ENCODE measurements at regions not wholly inside any gene's neighbourhood (a gene's known extent, or its start where the extent isn't known, plus 50 kb on each side); places are given as distances from the start of the nearest gene placed in this dataset.

GRCh38 chr3:178439504-178439903, 96.7 kb upstream of the KCNMB2 start:
- Histone ChIP-seq H3K4me1 (peaks cover 0 to 8% (median 0%) of the 10 kb centered on the region in 3 donors), H3K9me3 (no peaks in the 10 kb centered on the region), H3K36me3 (no peaks in the 10 kb centered on the region), H3K4me3 (no peak overlapping the region), H3K27me3 (no peaks in the 10 kb centered on the region), H3K27ac (no peak overlapping the region)
- 44 to 48% methylated on average over 2 of the region's 2 CpGs for WGBS, 2 donors
- no peak for TF ChIP-seq CTCF (IDR thresholded peaks at IDR 0.05)
- TF ChIP-seq POLR2A (IDR thresholded peaks at IDR 0.05): no peak
- no peak for DNase-seq
- intact Hi-C loops (cut with DNase I): loop anchor here (10.0 kb wide), 1 partner anchor 525 kb away; no protein-coding TSS in a partner anchor

- Histone ChIP-seq H3K4me3 (no peak overlapping the region), H3K4me1 (peaks cover 0 to 8% (median 0%) of the 10 kb centered on the region in 3 donors), H3K9me3 (no peaks in the 10 kb centered on the region), H3K27me3 (no peaks in the 10 kb centered on the region), H3K27ac (no peak overlapping the region), H3K36me3 (no peaks in the 10 kb centered on the region)
- TF ChIP-seq POLR2A (IDR thresholded peaks at IDR 0.05): no peak
- TF ChIP-seq CTCF (IDR thresholded peaks at IDR 0.05): no peak
- no peak for DNase-seq
- intact Hi-C loops (cut with DNase I): no loop called here
- 63 to 76% methylated on average over 4 of the region's 4 CpGs for WGBS, 2 donors
These were observed 96.2 kb upstream of the KCNMB2 start for GRCh38 chr3:178440043-178440442.

GRCh38 chr3:178443634-178444033, 92.6 kb upstream of the KCNMB2 start:
- TF ChIP-seq CTCF (IDR thresholded peaks at IDR 0.05) (peak in 2 of 6 experiments; percentile 14 to 28), POLR2A (IDR thresholded peaks at IDR 0.05) (no peak)
- H3K9me3 ChIP-seq: no peaks in the 10 kb centered on the region
- H3K27me3 ChIP-seq: no peaks in the 10 kb centered on the region
- no peak overlapping the region for H3K27ac ChIP-seq
- no peak for DNase-seq
- H3K4me1 ChIP-seq: no peaks in the 10 kb centered on the region
- WGBS, 2 donors: 47 to 53% methylated on average over 2 of the region's 2 CpGs
- intact Hi-C loops (cut with DNase I): no loop called here
- no peaks in the 10 kb centered on the region for H3K36me3 ChIP-seq
- no peak overlapping the region for H3K4me3 ChIP-seq

GRCh38 chr3:178445139-178445538, 91.1 kb upstream of the KCNMB2 start:
- intact Hi-C loops (cut with DNase I): no loop called here
- Histone ChIP-seq H3K4me3 (no peak overlapping the region), H3K9me3 (no peaks in the 10 kb centered on the region), H3K4me1 (no peaks in the 10 kb centered on the region), H3K27me3 (no peaks in the 10 kb centered on the region), H3K27ac (no peak overlapping the region), H3K36me3 (no peaks in the 10 kb centered on the region)
- DNase-seq: no peak
- 81 to 89% methylated on average over 3 of the region's 4 CpGs for WGBS, 2 donors
- no peak for TF ChIP-seq POLR2A (IDR thresholded peaks at IDR 0.05)
- TF ChIP-seq CTCF (IDR thresholded peaks at IDR 0.05): no peak

GRCh38 chr3:178446059-178446458, 90.2 kb upstream of the KCNMB2 start:
- H3K27me3 ChIP-seq: no peaks in the 10 kb centered on the region
- no peak overlapping the region for H3K27ac ChIP-seq
- no peak overlapping the region for H3K4me3 ChIP-seq
- intact Hi-C loops (cut with DNase I): no loop called here
- no peaks in the 10 kb centered on the region for H3K36me3 ChIP-seq
- no peaks in the 10 kb centered on the region for H3K9me3 ChIP-seq
- no peak for DNase-seq
- TF ChIP-seq CTCF (IDR thresholded peaks at IDR 0.05): no peak
- no peak for TF ChIP-seq POLR2A (IDR thresholded peaks at IDR 0.05)
- 66 to 67% methylated on average over 1 of the region's 1 CpG for WGBS, 2 donors
- H3K4me1 ChIP-seq: no peaks in the 10 kb centered on the region
